Activated B cell treated with CpG ODN at 0.5 μM for 24 hours (primary cell): ENCODE measurements at regions not wholly inside any gene's neighbourhood (a gene's known extent, or its start where the extent isn't known, plus 50 kb on each side); places are given as distances from the start of the nearest gene placed in this dataset.
"Not testable (repeated sequence)": the region's sequence is repeated elsewhere in the genome, so short reads cannot be mapped to it uniquely, and the experiment has no call there.

Source experiments
- ATAC-seq: fragments of 200-7000 bp; cut with Tn5 transposase; one replicate; pipeline ENCODE4 v1.10.0; 2021; ENCODE audit warnings: low read depth, mild to moderate bottlenecking, moderate library complexity
- CTCF ChIA-PET: fragments of 350-600 bp; sonication (Branson Sonifier 250); formaldehyde crosslinking; loops from one replicate; lab custom pipeline; 2021; ENCODE audit warnings: antibody characterized with exemption; lab: Charles Lee
- POLR2A ChIA-PET: fragments of 350-600 bp; sonication (Branson Sonifier 250); formaldehyde crosslinking; loops from one replicate; lab custom pipeline; 2021; ENCODE audit warnings: antibody characterized with exemption; lab: Charles Lee
- DNase-seq: peaks from one replicate; pipeline ENCODE4 v3.0.0; 2022
- H3K27ac Mint-ChIP-seq: one replicate; pipeline ENCODE4 v1.8.0; 2020; ENCODE audit warnings: mixed read lengths
- H3K27me3 Mint-ChIP-seq: one replicate; pipeline ENCODE4 v1.8.0; 2021; ENCODE audit warnings: mixed read lengths
- H3K36me3 Mint-ChIP-seq: one replicate; pipeline ENCODE4 v1.8.0; 2021; ENCODE audit warnings: low read depth, mixed read lengths
- H3K4me1 Mint-ChIP-seq: one replicate; pipeline ENCODE4 v1.8.0; 2021; ENCODE audit warnings: mixed read lengths
- H3K4me3 Mint-ChIP-seq: one replicate; pipeline ENCODE4 v1.8.0; 2020; ENCODE audit warnings: mild to moderate bottlenecking, mixed read lengths
- H3K9me3 Mint-ChIP-seq: one replicate; pipeline ENCODE4 v1.8.0; 2020; ENCODE audit warnings: mixed read lengths
- intact Hi-C: fragments of 100-400 bp; cut with micrococcal nuclease; formaldehyde crosslinking; loops from one replicate; pipeline ENCODE4 v1.15.1; 2024
- TF ChIP-seq, protein P1 (sequence below): fragments of 200-600 bp; IDR thresholded peaks from one replicate; pipeline ENCODE4 v1.8.0; 2022; ENCODE audit warnings: antibody characterized with exemption, mild to moderate bottlenecking

DNA sequence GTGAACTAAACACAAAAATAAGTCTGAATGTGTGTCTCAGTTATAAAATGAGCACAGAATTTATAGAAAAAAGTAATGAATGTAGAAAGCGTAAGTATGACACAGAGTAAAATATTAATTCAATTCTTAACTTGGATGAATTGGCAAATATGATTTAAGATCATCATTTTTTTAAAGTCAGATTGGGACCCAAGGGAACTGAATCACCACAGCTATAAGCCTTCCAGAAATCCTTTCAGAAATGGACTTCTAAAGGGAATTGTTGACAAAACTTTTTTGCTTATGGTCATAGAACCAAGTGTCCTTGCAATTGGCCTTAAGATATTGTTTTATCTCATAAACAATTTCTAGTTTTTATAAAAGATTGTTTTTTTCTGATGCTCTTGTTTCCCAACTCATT lies 495.1 kb upstream of the DAB2 start:
- intact Hi-C loops = no loop called here
- H3K4me1 Mint-ChIP-seq = no peaks in the 10 kb centered on the region
- H3K36me3 Mint-ChIP-seq = no peaks in the 10 kb centered on the region
- peaks cover 2% of the 10 kb centered on the region for H3K27me3 Mint-ChIP-seq
- no peaks in the 10 kb centered on the region for H3K9me3 Mint-ChIP-seq
- H3K27ac Mint-ChIP-seq = no peak overlapping the region
- TF ChIP-seq, protein P1, sequence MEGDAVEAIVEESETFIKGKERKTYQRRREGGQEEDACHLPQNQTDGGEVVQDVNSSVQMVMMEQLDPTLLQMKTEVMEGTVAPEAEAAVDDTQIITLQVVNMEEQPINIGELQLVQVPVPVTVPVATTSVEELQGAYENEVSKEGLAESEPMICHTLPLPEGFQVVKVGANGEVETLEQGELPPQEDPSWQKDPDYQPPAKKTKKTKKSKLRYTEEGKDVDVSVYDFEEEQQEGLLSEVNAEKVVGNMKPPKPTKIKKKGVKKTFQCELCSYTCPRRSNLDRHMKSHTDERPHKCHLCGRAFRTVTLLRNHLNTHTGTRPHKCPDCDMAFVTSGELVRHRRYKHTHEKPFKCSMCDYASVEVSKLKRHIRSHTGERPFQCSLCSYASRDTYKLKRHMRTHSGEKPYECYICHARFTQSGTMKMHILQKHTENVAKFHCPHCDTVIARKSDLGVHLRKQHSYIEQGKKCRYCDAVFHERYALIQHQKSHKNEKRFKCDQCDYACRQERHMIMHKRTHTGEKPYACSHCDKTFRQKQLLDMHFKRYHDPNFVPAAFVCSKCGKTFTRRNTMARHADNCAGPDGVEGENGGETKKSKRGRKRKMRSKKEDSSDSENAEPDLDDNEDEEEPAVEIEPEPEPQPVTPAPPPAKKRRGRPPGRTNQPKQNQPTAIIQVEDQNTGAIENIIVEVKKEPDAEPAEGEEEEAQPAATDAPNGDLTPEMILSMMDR = no peak
- ChIA-PET POLR2A (no interaction called here), CTCF (no interaction called here)
- no peak for ATAC-seq
- H3K4me3 Mint-ChIP-seq = no peak overlapping the region
- DNase-seq = no peak

DNA sequence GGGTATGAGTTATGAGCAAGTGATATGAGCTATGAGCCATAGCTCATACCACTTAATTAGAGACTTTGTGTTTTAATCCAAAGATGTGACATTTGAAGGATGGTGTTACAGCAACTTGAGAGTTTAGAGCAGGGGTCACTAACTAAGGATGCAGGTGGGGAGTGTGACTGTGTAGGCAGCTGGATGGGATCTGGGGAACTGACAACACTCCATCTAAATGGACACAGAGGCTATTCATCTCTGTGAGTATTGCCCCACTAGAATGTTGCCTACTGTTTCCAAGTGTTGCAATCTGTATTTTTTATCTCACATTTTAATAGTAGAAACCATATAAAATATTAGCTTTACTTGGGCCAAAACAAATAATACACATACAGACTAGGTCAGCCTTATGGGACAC lies 488.1 kb upstream of the DAB2 start:
- ChIA-PET CTCF (interaction anchor here (1.1 kb wide), 1 partner anchor 821 kb away, joined by 3 read pairs; no protein-coding TSS in a partner anchor), POLR2A (no interaction called here)
- intact Hi-C loops = no loop called here
- H3K4me3 Mint-ChIP-seq = no peak overlapping the region
- no peaks in the 10 kb centered on the region for H3K36me3 Mint-ChIP-seq
- no peak overlapping the region for H3K27ac Mint-ChIP-seq
- no peak for DNase-seq
- TF ChIP-seq, protein P1 = no peak
- no peaks in the 10 kb centered on the region for H3K4me1 Mint-ChIP-seq
- ATAC-seq = no peak
- peaks cover 3% of the 10 kb centered on the region for H3K9me3 Mint-ChIP-seq
- H3K27me3 Mint-ChIP-seq = peaks cover 6% of the 10 kb centered on the region

DNA sequence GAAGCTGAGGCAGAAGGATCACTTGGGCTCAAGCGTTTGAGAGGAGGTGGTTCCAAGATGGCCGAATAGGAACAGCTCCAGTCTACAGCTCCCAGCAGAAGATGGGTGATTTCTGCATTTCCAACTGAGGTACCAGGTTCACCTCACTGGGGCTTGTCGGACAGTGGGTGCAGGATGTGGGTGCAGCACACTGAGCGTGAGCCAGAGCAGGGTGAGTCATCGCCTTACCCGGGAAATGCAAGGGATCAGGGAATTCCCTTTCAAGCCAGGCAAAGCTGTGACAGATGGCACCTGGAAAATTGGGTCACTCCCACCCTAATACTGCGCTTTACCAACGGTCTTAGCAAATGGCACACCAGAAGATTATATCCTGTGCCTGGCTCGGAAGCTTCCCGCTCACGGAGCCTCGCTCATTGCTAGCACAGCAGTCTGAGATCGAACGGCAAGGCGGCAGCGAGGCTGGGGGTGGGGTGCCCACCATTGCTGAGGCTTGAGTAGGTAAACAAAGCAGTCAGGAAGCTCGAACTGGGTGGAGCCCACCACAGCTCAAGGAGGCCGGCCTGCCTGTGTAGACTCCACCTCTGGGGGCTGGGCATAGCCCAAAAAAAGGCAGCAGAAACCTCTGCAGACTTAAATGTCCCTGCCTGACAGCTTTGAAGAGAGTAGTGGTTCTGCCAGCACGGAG lies 482.6 kb upstream of the DAB2 start:
- H3K36me3 Mint-ChIP-seq = not testable (repeated sequence)

DNA sequence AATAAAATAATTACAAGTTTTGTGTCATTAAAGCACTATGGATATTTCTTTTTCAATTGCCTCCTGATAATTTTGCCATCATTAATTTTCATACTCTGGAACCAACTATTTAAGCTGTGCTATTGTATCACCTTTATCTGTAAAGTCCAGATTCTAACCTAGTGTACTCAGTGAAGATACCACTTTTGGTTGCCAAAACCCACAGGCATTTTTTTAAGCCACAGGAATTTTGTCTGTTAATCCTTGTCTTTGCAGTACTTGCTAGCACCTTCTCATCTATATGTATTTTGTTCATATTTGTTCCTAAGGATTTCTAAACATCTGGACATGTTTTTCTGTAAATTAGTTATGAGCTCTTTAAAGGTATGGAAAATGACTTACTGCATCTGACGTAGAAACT lies 481.4 kb upstream of the DAB2 start:
- CTCF ChIA-PET = no interaction called here
- H3K36me3 Mint-ChIP-seq = no peaks in the 10 kb centered on the region
- intact Hi-C loops = no loop called here
- no peak overlapping the region for H3K4me3 Mint-ChIP-seq
- H3K4me1 Mint-ChIP-seq = no peaks in the 10 kb centered on the region
- DNase-seq = no peak
- TF ChIP-seq, protein P1 = no peak
- H3K27ac Mint-ChIP-seq = no peak overlapping the region
- POLR2A ChIA-PET = no interaction called here
- peaks cover 3% of the 10 kb centered on the region for H3K9me3 Mint-ChIP-seq
- peaks cover 8% of the 10 kb centered on the region for H3K27me3 Mint-ChIP-seq
- no peak for ATAC-seq

More for the DNA sequence above, 482.6 kb upstream of the DAB2 start:
- CTCF ChIA-PET, H3K4me3 Mint-ChIP-seq, H3K27ac Mint-ChIP-seq, H3K9me3 Mint-ChIP-seq, intact Hi-C loops, H3K4me1 Mint-ChIP-seq, ATAC-seq, DNase-seq, POLR2A ChIA-PET, H3K27me3 Mint-ChIP-seq: not testable (repeated sequence)

DNA sequence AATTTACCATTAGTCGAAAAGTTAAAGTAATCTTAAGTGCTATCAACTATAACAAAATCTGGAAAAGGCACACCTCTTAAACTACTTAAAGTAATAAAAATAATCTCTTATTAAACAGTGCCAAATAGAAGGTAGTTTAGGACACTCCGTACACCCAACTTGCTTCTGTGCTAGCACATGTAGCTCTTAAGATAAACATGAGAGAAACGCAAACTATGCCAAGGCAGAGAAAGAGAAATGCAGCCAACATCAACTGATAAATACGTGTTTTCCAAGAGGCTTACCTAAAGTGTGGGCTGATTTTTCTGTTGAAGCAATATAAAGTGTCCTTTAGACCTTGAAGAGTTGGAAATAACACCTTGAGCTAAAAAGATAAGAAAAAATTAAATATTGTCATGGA lies 480.6 kb upstream of the DAB2 start:
- Mint-ChIP-seq H3K4me1 (no peaks in the 10 kb centered on the region), H3K4me3 (no peak overlapping the region), H3K27me3 (peaks cover 8% of the 10 kb centered on the region), H3K9me3 (peaks cover 3% of the 10 kb centered on the region), H3K27ac (no peak overlapping the region), H3K36me3 (no peaks in the 10 kb centered on the region)
- ChIA-PET POLR2A (no interaction called here), CTCF (no interaction called here)
- intact Hi-C loops = no loop called here
- ATAC-seq = no peak
- DNase-seq = no peak
- TF ChIP-seq, protein P1 = no peak

DNA sequence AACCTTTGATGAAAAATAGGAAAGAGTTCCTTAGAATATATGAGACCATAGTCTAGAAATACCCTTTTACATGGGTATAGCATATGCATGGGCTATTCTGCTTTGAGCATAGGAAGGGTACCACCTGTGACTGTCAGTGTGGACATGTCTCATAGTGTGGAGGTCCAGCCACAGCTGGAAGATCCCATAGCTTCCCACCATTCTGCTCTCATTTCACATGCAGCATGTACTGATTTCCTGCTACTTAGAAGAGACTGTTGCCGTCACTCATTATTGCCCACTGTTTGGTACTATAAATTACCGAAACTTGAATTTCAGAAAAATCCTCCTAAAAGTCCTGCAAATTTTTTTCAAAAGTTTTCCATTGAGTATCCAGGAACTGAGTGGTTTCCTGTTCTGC lies 477.8 kb upstream of the DAB2 start:
- intact Hi-C loops = no loop called here
- Mint-ChIP-seq H3K4me1 (no peaks in the 10 kb centered on the region), H3K9me3 (no peaks in the 10 kb centered on the region), H3K27me3 (peaks cover 8% of the 10 kb centered on the region), H3K4me3 (no peak overlapping the region), H3K27ac (no peak overlapping the region), H3K36me3 (no peaks in the 10 kb centered on the region)
- CTCF ChIA-PET = no interaction called here
- DNase-seq = no peak
- ATAC-seq = no peak
- TF ChIP-seq, protein P1 = no peak
- POLR2A ChIA-PET = no interaction called here
